Panc1 (cell line): ENCODE measurements at regions not wholly inside any gene's neighbourhood (a gene's known extent, or its start where the extent isn't known, plus 50 kb on each side); places are given as distances from the start of the nearest gene placed in this dataset.

ENCODE experiments used
- CTCF ChIP-seq: fragments of 450-650 bp; IDR thresholded peaks from 2 replicates; pipeline ENCODE4 v1.5.1; 2017; ENCODE audit warnings: mild to moderate bottlenecking
- POLR2AphosphoS5 ChIP-seq: IDR thresholded peaks from 2 replicates; pipeline ENCODE4 v1.6.1; 2012; ENCODE audit warnings: mild to moderate bottlenecking, low read depth, low read length, moderate library complexity
- REST ChIP-seq, 2 experiments: IDR thresholded peaks; 2 replicates each; pipeline ENCODE4 v1.6.1; 2011 to 2012; ENCODE audit warnings: low read depth in 2 of 2, control low read depth in 1 of 2, low read length in 1 of 2, mild to moderate bottlenecking in 1 of 2, moderate library complexity in 1 of 2; ENCODE audit not compliant: insufficient read depth in 1 of 2
- SIN3A ChIP-seq: IDR thresholded peaks from 2 replicates; pipeline ENCODE4 v1.6.1; 2012; ENCODE audit warnings: low read depth, mild to moderate bottlenecking, low read length, moderate library complexity, borderline replicate concordance; ENCODE audit not compliant: insufficient read depth
- TCF7L2 ChIP-seq: IDR thresholded peaks from 2 replicates; pipeline ENCODE4 v1.6.1; 2011; ENCODE audit warnings: mild to moderate bottlenecking, low read depth, low read length, inconsistent platforms

DNA sequence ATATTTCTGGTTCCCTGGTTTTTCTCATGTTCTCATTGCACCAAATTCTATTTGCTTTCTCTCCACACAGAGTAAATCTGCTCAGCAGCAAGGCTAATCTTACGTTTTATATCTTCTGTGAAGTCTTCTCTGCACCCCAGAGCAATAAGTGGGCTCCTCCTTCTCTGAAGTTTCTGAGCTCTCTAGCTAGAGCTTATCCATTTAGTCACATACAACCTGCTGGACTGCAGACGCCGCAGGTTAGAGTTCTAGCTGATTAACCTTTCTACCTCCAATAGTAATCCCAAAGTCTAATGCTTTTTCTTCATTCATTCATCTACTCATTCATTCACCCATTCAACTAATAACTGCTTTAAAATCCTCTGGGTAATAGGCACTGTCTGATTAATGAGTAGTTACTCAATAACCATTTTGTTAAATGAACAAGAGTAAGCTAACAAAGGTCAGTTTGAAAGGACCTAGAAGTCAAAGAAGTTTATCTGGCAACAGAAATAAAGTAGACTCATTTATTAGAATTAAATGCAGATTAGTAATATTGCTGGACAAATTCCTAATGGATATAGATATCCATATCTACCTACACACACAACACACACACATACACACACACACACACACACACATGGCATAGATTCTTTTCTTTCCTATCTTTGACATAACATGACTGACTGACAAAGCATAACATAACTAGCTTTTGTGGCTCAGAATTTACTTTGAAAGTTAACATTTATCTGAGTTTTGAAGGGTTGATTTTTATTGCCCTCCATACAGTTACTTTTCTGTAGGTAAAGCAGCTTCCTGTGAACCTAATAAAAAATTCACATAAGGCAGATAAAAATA, 984.6 kb upstream of the SEMA6A start:
- TF ChIP-seq POLR2AphosphoS5 (no peak), CTCF (no peak), SIN3A (no peak), REST (IDR thresholded peaks at IDR 0.05; ENCODE audit: insufficient read depth in 1 of 2, low read depth in 2 of 2, low read length in 1 of 2) (no peak), TCF7L2 (no peak)
